NCI-H510A (cell line): ENCODE measurements at regions not wholly inside any gene's neighbourhood (a gene's known extent, or its start where the extent isn't known, plus 50 kb on each side); places are given as distances from the start of the nearest gene placed in this dataset.
"Not testable (repeated sequence)": the region's sequence is repeated elsewhere in the genome, so short reads cannot be mapped to it uniquely, and the experiment has no call there.

Source experiments
- DNase-seq: peaks from one replicate; lab custom pipeline; 2025; lab: John Stamatoyannopoulos, UW

- no peak for DNase-seq
These were observed 159.5 kb downstream of the PLK2 start for GRCh38 chr5:58300346-58300895.

GRCh38 chr5:58299256-58299655 lies 160.6 kb downstream of the PLK2 start:
- DNase-seq = no peak

GRCh38 chr5:58294598-58295305 lies 165.1 kb downstream of the PLK2 start:
- no peak for DNase-seq

- not testable (repeated sequence) for DNase-seq
These were observed 171.6 kb downstream of the PLK2 start for GRCh38 chr5:58288275-58288674.

GRCh38 chr5:58286741-58287140 lies 173.1 kb downstream of the PLK2 start:
- no peak for DNase-seq

- DNase-seq = no peak
These were observed 174.0 kb downstream of the PLK2 start for GRCh38 chr5:58285900-58286299.

- no peak for DNase-seq
These were observed 175.0 kb downstream of the PLK2 start for GRCh38 chr5:58284886-58285285.

- no peak for DNase-seq
These were observed 178.7 kb downstream of the PLK2 start for GRCh38 chr5:58281189-58281588.

GRCh38 chr5:58279259-58279658 lies 180.6 kb downstream of the PLK2 start:
- DNase-seq = no peak

- no peak for DNase-seq
These were observed 183.5 kb downstream of the PLK2 start for GRCh38 chr5:58276431-58276830.

GRCh38 chr5:58275516-58275915 lies 184.4 kb downstream of the PLK2 start:
- no peak for DNase-seq

- no peak for DNase-seq
These were observed 185.7 kb downstream of the PLK2 start for GRCh38 chr5:58274191-58274590.

GRCh38 chr5:58273711-58274110 lies 186.2 kb downstream of the PLK2 start:
- no peak for DNase-seq

GRCh38 chr5:58268268-58268667 lies 191.6 kb downstream of the PLK2 start:
- no peak for DNase-seq

GRCh38 chr5:58266402-58266801 lies 193.5 kb downstream of the PLK2 start:
- DNase-seq = no peak

- DNase-seq = no peak
These were observed 194.5 kb downstream of the PLK2 start for GRCh38 chr5:58265246-58265930.

GRCh38 chr5:58264276-58264675 lies 195.6 kb downstream of the PLK2 start:
- DNase-seq = no peak

- no peak for DNase-seq
These were observed 196.6 kb downstream of the PLK2 start for GRCh38 chr5:58263296-58263695.

- DNase-seq = no peak
These were observed 197.7 kb downstream of the PLK2 start for GRCh38 chr5:58262226-58262625.

- DNase-seq = no peak
These were observed 198.3 kb downstream of the PLK2 start for GRCh38 chr5:58261605-58262004.

GRCh38 chr5:58260243-58260642 lies 199.6 kb downstream of the PLK2 start:
- DNase-seq = no peak

GRCh38 chr5:58259685-58260152 lies 200.2 kb downstream of the PLK2 start:
- DNase-seq = no peak

- no peak for DNase-seq
These were observed 200.8 kb downstream of the PLK2 start for GRCh38 chr5:58258984-58259684.
